Ascending aorta (tissue), 2 donors: ENCODE measurements at regions not wholly inside any gene's neighbourhood (a gene's known extent, or its start where the extent isn't known, plus 50 kb on each side); places are given as distances from the start of the nearest gene placed in this dataset.

Experiments
- DNase-seq, 2 donors: peaks; one replicate each; pipeline ENCODE4 v3.0.0-alpha.2; 2019; ENCODE audit warnings: low spot score in 2 of 2
- H3K27ac ChIP-seq, 2 donors: fragments of 200-600 bp; sonication (generic); one replicate each; pipeline ENCODE4 v1.5.1; 2016 to 2017; ENCODE audit warnings: mild to moderate bottlenecking in 1 of 2
- H3K27me3 ChIP-seq: fragments of 200-600 bp; sonication (generic); one replicate; pipeline ENCODE4 v1.5.1; 2017
- H3K36me3 ChIP-seq, 2 donors: fragments of 200-600 bp; sonication (generic); one replicate each; pipeline ENCODE4 v1.5.1; 2016
- H3K4me1 ChIP-seq, 2 donors: fragments of 200-600 bp; sonication (generic); one replicate each; pipeline ENCODE4 v1.5.1; 2016 to 2017; ENCODE audit warnings: mild to moderate bottlenecking in 1 of 2
- H3K4me3 ChIP-seq, 2 donors: fragments of 200-600 bp; sonication (generic); one replicate each; pipeline ENCODE4 v1.5.1; 2016 to 2017; ENCODE audit warnings: mild to moderate bottlenecking in 1 of 2
- H3K9me3 ChIP-seq, 2 donors: fragments of 200-600 bp; sonication (generic); one replicate each; pipeline ENCODE4 v1.5.1; 2016
- CTCF ChIP-seq, 3 experiments: fragments of 200-600 bp in 2 of 3; fragments of 450-650 bp in 1 of 3; sonication (generic) in 2 of 3; IDR thresholded peaks; one replicate each; pipeline ENCODE4 v1.5.1; 2016 to 2019; ENCODE audit warnings: antibody characterized with exemption in 3 of 3, mild to moderate bottlenecking in 1 of 3, moderate library complexity in 1 of 3
- intact Hi-C: fragments of 100-400 bp; cut with DNase I; formaldehyde crosslinking; loops from one replicate; pipeline ENCODE4 v1.15.1; 2023

GRCh38 chr6:168390749-168391420, 50.1 kb upstream of the SMOC2 start:
- H3K27me3 ChIP-seq, result no peaks in the 10 kb centered on the region
- DNase-seq, result no peak
- TF ChIP-seq CTCF (IDR thresholded peaks at IDR 0.05), result no peak

More at GRCh38 chr6:168390749-168391420, 50.1 kb upstream of the SMOC2 start:
- Histone ChIP-seq H3K27ac (no peak overlapping the region), H3K9me3 (no peaks in the 10 kb centered on the region), H3K36me3 (no peaks in the 10 kb centered on the region), H3K4me1 (peaks cover 0 to 1% of the 10 kb centered on the region in 2 donors), H3K4me3 (no peak overlapping the region)
- intact Hi-C loops, result no loop called here
